PC-9 (cell line): ENCODE measurements at regions not wholly inside any gene's neighbourhood (a gene's known extent, or its start where the extent isn't known, plus 50 kb on each side); places are given as distances from the start of the nearest gene placed in this dataset.
A peak's percentile ranks its signal among the peaks of the same experiment; 100 is the strongest.

Source experiments
- BruUV-seq: library from RNA; stranded (reverse); fragments of 400-500 nt; replicated peaks from 2 replicates; lab custom pipeline; 2021; lab: Mats Ljungman, UMichigan
- CTCF ChIA-PET: fragments of 300-600 bp; sonication (Branson Sonifier 250); formaldehyde crosslinking; loops from one replicate; lab custom pipeline; 2022; ENCODE audit warnings: antibody characterized with exemption; lab: Charles Lee
- POLR2A ChIA-PET: fragments of 300-600 bp; sonication (Branson Sonifier 250); formaldehyde crosslinking; loops from one replicate; lab custom pipeline; 2022; ENCODE audit warnings: antibody characterized with exemption; ENCODE audit not compliant: unreplicated experiment; lab: Charles Lee
- DNase-seq, 2 experiments: peaks; one replicate each; pipeline versions ENCODE4 v3.0.0 to v3.0.0-alpha.2; 2015 to 2022; ENCODE audit warnings: mixed read lengths in 1 of 2
- H2AFZ ChIP-seq: fragments of 200-600 bp; sonication (generic); 2 replicates; pipeline ENCODE4 v1.8.1; 2017; ENCODE audit warnings: antibody characterized with exemption
- H3F3A ChIP-seq: fragments of 200-600 bp; sonication (generic); 2 replicates; pipeline ENCODE4 v1.8.1; 2017; ENCODE audit warnings: antibody characterized with exemption, mild to moderate bottlenecking, low read depth; ENCODE audit not compliant: insufficient read depth
- H3K27ac ChIP-seq: fragments of 200-600 bp; sonication (generic); 2 replicates; pipeline ENCODE4 v1.6.1; 2016; ENCODE audit warnings: mixed run types
- H3K27me3 ChIP-seq: fragments of 200-600 bp; sonication (generic); 2 replicates; pipeline ENCODE4 v1.6.1; 2016; ENCODE audit warnings: low read depth, mixed run types; ENCODE audit not compliant: insufficient read depth
- H3K36me3 ChIP-seq: fragments of 200-600 bp; sonication (generic); 2 replicates; pipeline ENCODE4 v1.6.1; 2016; ENCODE audit warnings: low read depth, mixed run types
- H3K4me1 ChIP-seq: fragments of 200-600 bp; sonication (generic); replicated peaks from 2 replicates; pipeline ENCODE4 v1.6.1; 2016; ENCODE audit warnings: mixed run types; ENCODE audit not compliant: insufficient read depth
- H3K4me2 ChIP-seq: fragments of 200-600 bp; sonication (generic); 2 replicates; pipeline ENCODE4 v1.6.1; 2017; ENCODE audit warnings: mixed run types
- H3K4me3 ChIP-seq: fragments of 200-600 bp; sonication (generic); 2 replicates; pipeline ENCODE4 v1.6.1; 2016; ENCODE audit warnings: mixed run types
- H3K79me2 ChIP-seq: fragments of 200-600 bp; sonication (generic); 2 replicates; pipeline ENCODE4 v1.6.1; 2017; ENCODE audit warnings: low read depth, mixed run types
- H3K9me2 ChIP-seq: fragments of 200-600 bp; sonication (generic); 2 replicates; pipeline ENCODE4 v1.8.1; 2017; ENCODE audit warnings: mild to moderate bottlenecking; ENCODE audit not compliant: insufficient read depth
- H3K9me3 ChIP-seq: fragments of 200-600 bp; sonication (generic); 2 replicates; pipeline ENCODE4 v1.8.1; 2016; ENCODE audit warnings: low read depth; ENCODE audit not compliant: insufficient read depth
- H4K20me1 ChIP-seq: fragments of 200-600 bp; sonication (generic); 2 replicates; pipeline ENCODE4 v1.8.1; 2017; ENCODE audit not compliant: insufficient read depth
- CTCF ChIP-seq: fragments of 200-600 bp; sonication (generic); conservative IDR thresholded peaks from 2 replicates; pipeline ENCODE4 v1.6.1; 2017; ENCODE audit warnings: mixed run types, antibody characterized with exemption, mild to moderate bottlenecking, moderate library complexity
- EZH2 ChIP-seq: fragments of 200-600 bp; sonication (generic); IDR thresholded peaks from 2 replicates; pipeline ENCODE4 v1.8.0; 2017; ENCODE audit warnings: antibody characterized with exemption, low read depth
- intact Hi-C: fragments of 100-400 bp; cut with micrococcal nuclease; formaldehyde crosslinking; loops from one replicate; pipeline ENCODE4 v1.10.0; 2022; ENCODE audit not compliant: unreplicated experiment

GRCh38 chr6:113488061-113488460 lies 369.1 kb upstream of the MARCKS start:
- Histone ChIP-seq H3K9me2 (no peaks in the 10 kb centered on the region), H3K4me2 (no peak overlapping the region), H2AFZ (no peak overlapping the region), H3K4me1 (peaks cover 40% of the 10 kb centered on the region), H3K27me3 (no peaks in the 10 kb centered on the region), H4K20me1 (no peaks in the 10 kb centered on the region), H3K36me3 (no peaks in the 10 kb centered on the region), H3K4me3 (no peak overlapping the region), H3K27ac (no peak overlapping the region), H3F3A (peaks cover 11% of the 10 kb centered on the region; the same call in 1 of the 2 replicates), H3K9me3 (peaks cover 5% of the 10 kb centered on the region), H3K79me2 (no peaks in the 10 kb centered on the region)
- no TSS peak for BruUV-seq
- no peak for DNase-seq
- CTCF ChIA-PET, result no interaction called here
- POLR2A ChIA-PET, result interaction anchor here (0.7 kb wide), 1 partner anchor 329 kb away, joined by 4 read pairs; no protein-coding TSS in a partner anchor
- TF ChIP-seq EZH2 (no peak), CTCF (no peak)
- intact Hi-C loops, result no loop called here

- CTCF ChIA-PET, result no interaction called here
- intact Hi-C loops, result no loop called here
- no peak overlapping the region for H3K4me3 ChIP-seq
- peaks cover 5% of the 10 kb centered on the region for H3K9me3 ChIP-seq
- no peaks in the 10 kb centered on the region for H3K27me3 ChIP-seq
- no peak for DNase-seq
- peaks cover 50% of the 10 kb centered on the region for H3K4me1 ChIP-seq
- H4K20me1 ChIP-seq, result no peaks in the 10 kb centered on the region
- H3F3A ChIP-seq, result peaks cover 20% of the 10 kb centered on the region
- no TSS peak for BruUV-seq
- no peaks in the 10 kb centered on the region for H3K36me3 ChIP-seq
- no peaks in the 10 kb centered on the region for H3K9me2 ChIP-seq
- TF ChIP-seq EZH2 (no peak), CTCF (peak; percentile 35; the same call in 1 of the 2 replicates)
- no peak overlapping the region for H3K27ac ChIP-seq
- no peak overlapping the region for H3K4me2 ChIP-seq
- POLR2A ChIA-PET, result no interaction called here
- no peaks in the 10 kb centered on the region for H3K79me2 ChIP-seq
- no peak overlapping the region for H2AFZ ChIP-seq
These were observed 368.1 kb upstream of the MARCKS start for GRCh38 chr6:113488812-113489685.

- H3K27ac ChIP-seq, result peak overlapping the region; percentile 23
- no peaks in the 10 kb centered on the region for H3K9me2 ChIP-seq
- DNase-seq, result peak in 1 of 2 experiments; percentile 90
- peaks cover 30% of the 10 kb centered on the region for H3F3A ChIP-seq
- POLR2A ChIA-PET, result no interaction called here
- H3K36me3 ChIP-seq, result no peaks in the 10 kb centered on the region
- H3K9me3 ChIP-seq, result peaks cover 5% of the 10 kb centered on the region
- peaks cover 61% of the 10 kb centered on the region for H3K4me1 ChIP-seq
- no peak overlapping the region for H2AFZ ChIP-seq
- H3K4me2 ChIP-seq, result peak overlapping the region; percentile 21
- no peak overlapping the region for H3K4me3 ChIP-seq
- no peaks in the 10 kb centered on the region for H4K20me1 ChIP-seq
- no TSS peak for BruUV-seq
- intact Hi-C loops, result loop anchor here (5.0 kb wide), 1 partner anchor 387 kb away; no protein-coding TSS in a partner anchor
- CTCF ChIA-PET, result no interaction called here
- H3K27me3 ChIP-seq, result no peaks in the 10 kb centered on the region
- TF ChIP-seq CTCF (no peak), EZH2 (no peak)
- no peaks in the 10 kb centered on the region for H3K79me2 ChIP-seq
These were observed 367.0 kb upstream of the MARCKS start for GRCh38 chr6:113489952-113490746.
